ENCODE measurements at regions not wholly inside any gene's neighbourhood (a gene's known extent, or its start where the extent isn't known, plus 50 kb on each side); places are given as distances from the start of the nearest gene placed in this dataset.
"Not testable (repeated sequence)": the region's sequence is repeated elsewhere in the genome, so short reads cannot be mapped to it uniquely, and the experiment has no call there.

- in situ Hi-C loops (cut with HindIII; ENCODE audit: low sequenced_read_pairs): no loop called here
Measured at GRCh38 chr16:85526185-85526974, 86.7 kb upstream of the GSE1 start.

GRCh38 chr16:85527042-85527766 lies 85.9 kb upstream of the GSE1 start:
- in situ Hi-C loops (cut with HindIII; ENCODE audit: low sequenced_read_pairs): no loop called here

- in situ Hi-C loops (cut with HindIII; ENCODE audit: low sequenced_read_pairs): no loop called here
Measured at GRCh38 chr16:85527767-85528297, 85.3 kb upstream of the GSE1 start.

- in situ Hi-C loops (cut with HindIII; ENCODE audit: low sequenced_read_pairs): no loop called here
Measured at GRCh38 chr16:85528528-85529387, 84.4 kb upstream of the GSE1 start.

- in situ Hi-C loops (cut with HindIII; ENCODE audit: low sequenced_read_pairs): no loop called here
Measured at GRCh38 chr16:85529489-85530369, 83.4 kb upstream of the GSE1 start.

GRCh38 chr16:85530370-85530739 lies 82.8 kb upstream of the GSE1 start:
- in situ Hi-C loops (cut with HindIII; ENCODE audit: low sequenced_read_pairs): no loop called here

GRCh38 chr16:85531516-85531915 lies 81.6 kb upstream of the GSE1 start:
- in situ Hi-C loops (cut with HindIII; ENCODE audit: low sequenced_read_pairs): no loop called here

- in situ Hi-C loops (cut with HindIII; ENCODE audit: low sequenced_read_pairs): no loop called here
Measured at GRCh38 chr16:85532147-85532546, 81.0 kb upstream of the GSE1 start.

GRCh38 chr16:85533593-85533992 lies 79.5 kb upstream of the GSE1 start:
- in situ Hi-C loops (cut with HindIII; ENCODE audit: low sequenced_read_pairs): not testable (repeated sequence)

GRCh38 chr16:85534536-85535351 lies 78.4 kb upstream of the GSE1 start:
- in situ Hi-C loops (cut with HindIII; ENCODE audit: low sequenced_read_pairs): loop anchor here (5.0 kb wide), 2 partner anchors 43 to 62 kb away; no protein-coding TSS in a partner anchor

GRCh38 chr16:85535352-85536072 lies 77.6 kb upstream of the GSE1 start:
- in situ Hi-C loops (cut with HindIII; ENCODE audit: low sequenced_read_pairs): loop anchor here (5.0 kb wide), 2 partner anchors 42 to 63 kb away; no protein-coding TSS in a partner anchor

- in situ Hi-C loops (cut with HindIII; ENCODE audit: low sequenced_read_pairs): loop anchor here (5.0 kb wide), 2 partner anchors 41 to 64 kb away; no protein-coding TSS in a partner anchor
Measured at GRCh38 chr16:85536073-85536410, 77.1 kb upstream of the GSE1 start.

GRCh38 chr16:85536411-85537330 lies 76.5 kb upstream of the GSE1 start:
- in situ Hi-C loops (cut with HindIII; ENCODE audit: low sequenced_read_pairs): loop anchor here (5.0 kb wide), 2 partner anchors 41 to 64 kb away; no protein-coding TSS in a partner anchor

GRCh38 chr16:85537331-85537788 lies 75.8 kb upstream of the GSE1 start:
- in situ Hi-C loops (cut with HindIII; ENCODE audit: low sequenced_read_pairs): loop anchor here (5.0 kb wide), 2 partner anchors 40 to 65 kb away; no protein-coding TSS in a partner anchor

- in situ Hi-C loops (cut with HindIII; ENCODE audit: low sequenced_read_pairs): loop anchor here (5.0 kb wide), 2 partner anchors 39 to 66 kb away; no protein-coding TSS in a partner anchor
Measured at GRCh38 chr16:85537795-85538401, 75.2 kb upstream of the GSE1 start.

GRCh38 chr16:85539084-85539483 lies 74.0 kb upstream of the GSE1 start:
- in situ Hi-C loops (cut with HindIII; ENCODE audit: low sequenced_read_pairs): loop anchor here (5.0 kb wide), 2 partner anchors 38 to 67 kb away; no protein-coding TSS in a partner anchor

Data from endothelial cell of hepatic sinusoid (primary cell).